Fibroblast of lung (primary cell): ENCODE measurements at regions not wholly inside any gene's neighbourhood (a gene's known extent, or its start where the extent isn't known, plus 50 kb on each side); places are given as distances from the start of the nearest gene placed in this dataset.

Experiments used
- EZH2 ChIP-seq: IDR thresholded peaks from 2 replicates; pipeline ENCODE4 v1.5.1; 2012; ENCODE audit warnings: low read length, control low read depth, mild to moderate bottlenecking; ENCODE audit errors: missing control alignments
- TF ChIP-seq, protein P1 (sequence below), 2 donors: IDR thresholded peaks in 1 of 2; conservative IDR thresholded peaks in 1 of 2; 1 replicate in 1 of 2; 2 replicates in 1 of 2; pipeline ENCODE4 v1.5.1; 2011 to 2012; ENCODE audit warnings: low read length in 2 of 2, control low read depth in 1 of 2, inconsistent platforms in 1 of 2, low read depth in 1 of 2, mild to moderate bottlenecking in 1 of 2

DNA sequence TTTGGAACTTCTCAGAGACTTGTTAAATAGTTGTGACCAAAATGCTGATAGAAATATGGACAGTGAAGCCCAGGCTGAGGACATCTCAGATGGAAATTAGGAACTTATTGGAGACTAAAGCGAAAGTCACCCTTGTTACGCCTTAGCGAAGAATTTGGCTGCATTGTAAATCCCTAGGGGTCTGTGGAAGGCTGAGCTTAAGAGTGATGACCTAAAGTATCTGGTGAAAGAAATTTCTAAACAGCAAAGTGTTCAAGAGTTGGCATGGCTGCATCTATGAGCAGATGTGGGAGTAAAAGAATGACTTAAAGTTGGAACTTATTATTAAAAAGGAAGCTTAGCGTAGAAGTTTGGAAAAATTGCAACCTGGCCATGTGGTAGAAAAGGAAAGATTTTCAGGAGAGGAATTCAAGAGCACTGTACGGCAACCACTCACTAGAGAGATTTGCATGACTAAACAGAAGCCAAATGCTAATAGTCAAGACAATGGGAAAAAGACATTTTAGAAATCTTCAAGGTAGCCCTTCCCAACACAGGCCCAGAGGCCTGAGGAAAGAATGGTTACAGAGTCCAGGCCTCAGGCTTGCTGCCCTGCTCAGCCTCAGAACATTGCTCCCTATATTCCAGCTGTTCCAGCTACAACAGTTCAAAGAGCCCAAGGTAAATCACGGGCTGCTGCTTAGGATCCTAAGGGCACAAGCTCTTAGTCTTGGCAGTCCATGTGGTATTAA, 61.6 kb upstream of the TNFRSF21 start:
- TF ChIP-seq, protein P1, sequence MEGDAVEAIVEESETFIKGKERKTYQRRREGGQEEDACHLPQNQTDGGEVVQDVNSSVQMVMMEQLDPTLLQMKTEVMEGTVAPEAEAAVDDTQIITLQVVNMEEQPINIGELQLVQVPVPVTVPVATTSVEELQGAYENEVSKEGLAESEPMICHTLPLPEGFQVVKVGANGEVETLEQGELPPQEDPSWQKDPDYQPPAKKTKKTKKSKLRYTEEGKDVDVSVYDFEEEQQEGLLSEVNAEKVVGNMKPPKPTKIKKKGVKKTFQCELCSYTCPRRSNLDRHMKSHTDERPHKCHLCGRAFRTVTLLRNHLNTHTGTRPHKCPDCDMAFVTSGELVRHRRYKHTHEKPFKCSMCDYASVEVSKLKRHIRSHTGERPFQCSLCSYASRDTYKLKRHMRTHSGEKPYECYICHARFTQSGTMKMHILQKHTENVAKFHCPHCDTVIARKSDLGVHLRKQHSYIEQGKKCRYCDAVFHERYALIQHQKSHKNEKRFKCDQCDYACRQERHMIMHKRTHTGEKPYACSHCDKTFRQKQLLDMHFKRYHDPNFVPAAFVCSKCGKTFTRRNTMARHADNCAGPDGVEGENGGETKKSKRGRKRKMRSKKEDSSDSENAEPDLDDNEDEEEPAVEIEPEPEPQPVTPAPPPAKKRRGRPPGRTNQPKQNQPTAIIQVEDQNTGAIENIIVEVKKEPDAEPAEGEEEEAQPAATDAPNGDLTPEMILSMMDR (conservative IDR thresholded peaks at IDR 0.05 in 1 of 2, IDR thresholded peaks at IDR 0.05 in 1 of 2; ENCODE audit: low read depth in 1 of 2, low read length in 2 of 2) = no peak
- no peak for TF ChIP-seq EZH2
